ENCODE measurements at regions not wholly inside any gene's neighbourhood (a gene's known extent, or its start where the extent isn't known, plus 50 kb on each side); places are given as distances from the start of the nearest gene placed in this dataset.
A peak's percentile ranks its signal among the peaks of the same experiment; 100 is the strongest.

- no peak for DNase-seq
Measured at GRCh38 chr20:59508729-59509128, 95.6 kb upstream of the PHACTR3 start.

- no peak for DNase-seq
Measured at GRCh38 chr20:59512651-59513050, 91.7 kb upstream of the PHACTR3 start.

- DNase-seq: no peak
Measured at GRCh38 chr20:59514554-59514953, 89.8 kb upstream of the PHACTR3 start.

GRCh38 chr20:59515013-59515905 lies 89.1 kb upstream of the PHACTR3 start:
- peak; percentile 64 for DNase-seq

GRCh38 chr20:59515906-59516209 lies 88.5 kb upstream of the PHACTR3 start:
- DNase-seq: no peak

GRCh38 chr20:59518881-59519706 lies 85.2 kb upstream of the PHACTR3 start:
- peak; percentile 48 for DNase-seq

- no peak for DNase-seq
Measured at GRCh38 chr20:59519707-59520014, 84.7 kb upstream of the PHACTR3 start.

GRCh38 chr20:59520814-59521213 lies 83.5 kb upstream of the PHACTR3 start:
- no peak for DNase-seq

GRCh38 chr20:59525500-59526241 lies 78.7 kb upstream of the PHACTR3 start:
- peak; percentile 46 for DNase-seq

- no peak for DNase-seq
Measured at GRCh38 chr20:59526242-59527225, 77.8 kb upstream of the PHACTR3 start.

- DNase-seq: no peak
Measured at GRCh38 chr20:59530782-59531181, 73.6 kb upstream of the PHACTR3 start.

GRCh38 chr20:59537991-59538390 lies 66.3 kb upstream of the PHACTR3 start:
- DNase-seq: no peak

GRCh38 chr20:59547596-59547995 lies 56.7 kb upstream of the PHACTR3 start:
- DNase-seq: no peak

Data from fibroblast of skin of right quadriceps (primary cell).